Nephron (organoid): ENCODE measurements at regions not wholly inside any gene's neighbourhood (a gene's known extent, or its start where the extent isn't known, plus 50 kb on each side); places are given as distances from the start of the nearest gene placed in this dataset.
"Not testable (repeated sequence)": the region's sequence is repeated elsewhere in the genome, so short reads cannot be mapped to it uniquely, and the experiment has no call there.

Source experiments
- H3K27ac Mint-ChIP-seq, 3 experiments: 2 replicates each; pipeline ENCODE4 v1.8.0; 2020; ENCODE audit warnings: mixed read lengths in 3 of 3, mild to moderate bottlenecking in 2 of 3, moderate library complexity in 1 of 3
- H3K27me3 Mint-ChIP-seq: 2 replicates; pipeline ENCODE4 v1.8.0; 2021; ENCODE audit warnings: low read depth, mild to moderate bottlenecking, moderate library complexity, mixed read lengths
- H3K36me3 Mint-ChIP-seq: 2 replicates; pipeline ENCODE4 v1.8.0; 2020; ENCODE audit warnings: low read depth, mixed read lengths
- H3K4me1 Mint-ChIP-seq: 2 replicates; pipeline ENCODE4 v1.8.0; 2020; ENCODE audit warnings: mixed read lengths
- H3K4me3 Mint-ChIP-seq, 3 experiments: 2 replicates each; pipeline ENCODE4 v1.8.0; 2020; ENCODE audit warnings: mild to moderate bottlenecking in 3 of 3, mixed read lengths in 3 of 3, moderate library complexity in 2 of 3
- H3K9me3 Mint-ChIP-seq: 2 replicates; pipeline ENCODE4 v1.8.0; 2020; ENCODE audit warnings: mixed read lengths
- TF ChIP-seq, protein P1 (sequence below), 3 experiments: fragments of 200-600 bp; sonication (generic); IDR thresholded peaks; one replicate each; pipeline ENCODE4 v1.5.0; 2021; ENCODE audit warnings: antibody characterized with exemption in 3 of 3; ENCODE audit not compliant: unreplicated experiment in 3 of 3

DNA sequence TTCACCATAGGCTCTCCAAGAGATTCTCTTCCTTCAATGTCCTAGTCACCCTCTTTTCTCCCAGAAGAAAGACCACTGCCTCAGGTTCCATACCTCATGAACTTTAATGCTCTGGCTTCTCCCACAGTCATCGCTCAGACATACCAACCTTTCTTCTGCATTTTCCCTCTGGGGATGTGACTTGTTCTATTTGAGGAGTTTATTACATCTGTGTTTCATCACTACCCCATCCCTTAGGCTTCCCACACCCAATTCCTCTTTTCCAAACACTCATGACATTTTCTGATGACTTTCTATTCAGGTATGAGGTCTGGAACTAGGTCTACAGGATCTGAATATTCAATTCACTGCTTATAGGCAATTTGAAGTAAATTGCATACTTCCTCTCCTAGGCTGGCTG lies 298.6 kb upstream of the MAP2 start:
- Mint-ChIP-seq H3K27me3 (no peaks in the 10 kb centered on the region), H3K4me3 (no peak overlapping the region), H3K4me1 (no peaks in the 10 kb centered on the region), H3K9me3 (no peaks in the 10 kb centered on the region), H3K36me3 (no peaks in the 10 kb centered on the region), H3K27ac (no peak overlapping the region)
- TF ChIP-seq, protein P1, sequence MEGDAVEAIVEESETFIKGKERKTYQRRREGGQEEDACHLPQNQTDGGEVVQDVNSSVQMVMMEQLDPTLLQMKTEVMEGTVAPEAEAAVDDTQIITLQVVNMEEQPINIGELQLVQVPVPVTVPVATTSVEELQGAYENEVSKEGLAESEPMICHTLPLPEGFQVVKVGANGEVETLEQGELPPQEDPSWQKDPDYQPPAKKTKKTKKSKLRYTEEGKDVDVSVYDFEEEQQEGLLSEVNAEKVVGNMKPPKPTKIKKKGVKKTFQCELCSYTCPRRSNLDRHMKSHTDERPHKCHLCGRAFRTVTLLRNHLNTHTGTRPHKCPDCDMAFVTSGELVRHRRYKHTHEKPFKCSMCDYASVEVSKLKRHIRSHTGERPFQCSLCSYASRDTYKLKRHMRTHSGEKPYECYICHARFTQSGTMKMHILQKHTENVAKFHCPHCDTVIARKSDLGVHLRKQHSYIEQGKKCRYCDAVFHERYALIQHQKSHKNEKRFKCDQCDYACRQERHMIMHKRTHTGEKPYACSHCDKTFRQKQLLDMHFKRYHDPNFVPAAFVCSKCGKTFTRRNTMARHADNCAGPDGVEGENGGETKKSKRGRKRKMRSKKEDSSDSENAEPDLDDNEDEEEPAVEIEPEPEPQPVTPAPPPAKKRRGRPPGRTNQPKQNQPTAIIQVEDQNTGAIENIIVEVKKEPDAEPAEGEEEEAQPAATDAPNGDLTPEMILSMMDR (IDR thresholded peaks at IDR 0.05; ENCODE audit: unreplicated experiment in 3 of 3): no peak

DNA sequence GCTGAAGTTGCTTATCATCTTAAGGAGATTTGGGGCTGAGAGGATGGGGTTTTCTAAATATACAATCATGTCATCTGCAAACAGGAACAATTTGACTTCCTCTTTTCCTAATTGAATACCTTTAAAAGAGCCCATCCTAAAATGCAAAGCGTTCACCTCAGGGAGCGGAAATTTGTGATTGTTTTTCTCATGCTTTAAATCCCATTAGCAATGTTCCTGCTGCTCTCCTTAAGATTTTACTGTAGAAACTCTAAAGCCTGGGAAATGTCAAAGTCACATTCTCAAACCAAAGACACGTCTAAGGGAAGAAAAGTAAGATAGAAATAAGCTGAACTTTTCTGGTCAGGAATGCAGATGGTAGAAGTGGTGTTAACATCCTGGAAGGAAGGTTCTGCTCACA lies 285.8 kb upstream of the MAP2 start:
- Mint-ChIP-seq H3K4me1 (no peaks in the 10 kb centered on the region), H3K4me3 (no peak overlapping the region), H3K27ac (no peak overlapping the region), H3K27me3 (no peaks in the 10 kb centered on the region), H3K9me3 (no peaks in the 10 kb centered on the region), H3K36me3 (no peaks in the 10 kb centered on the region)
- TF ChIP-seq, protein P1 (IDR thresholded peaks at IDR 0.05; ENCODE audit: unreplicated experiment in 3 of 3): no peak

- H3K9me3 Mint-ChIP-seq: no peaks in the 10 kb centered on the region
- no peak overlapping the region for H3K27ac Mint-ChIP-seq
- H3K4me1 Mint-ChIP-seq: no peaks in the 10 kb centered on the region
- no peaks in the 10 kb centered on the region for H3K27me3 Mint-ChIP-seq
- TF ChIP-seq, protein P1 (IDR thresholded peaks at IDR 0.05; ENCODE audit: unreplicated experiment in 3 of 3): no peak
- H3K4me3 Mint-ChIP-seq: no peak overlapping the region
- no peaks in the 10 kb centered on the region for H3K36me3 Mint-ChIP-seq
Observed at GRCh38 chr2:209141142-209141541, 282.7 kb upstream of the MAP2 start.

- Mint-ChIP-seq H3K4me3 (no peak overlapping the region), H3K36me3 (no peaks in the 10 kb centered on the region), H3K4me1 (no peaks in the 10 kb centered on the region), H3K27ac (no peak overlapping the region), H3K9me3 (no peaks in the 10 kb centered on the region), H3K27me3 (no peaks in the 10 kb centered on the region)
- TF ChIP-seq, protein P1 (IDR thresholded peaks at IDR 0.05; ENCODE audit: unreplicated experiment in 3 of 3): no peak
Observed at GRCh38 chr2:209141818-209142217, 282.0 kb upstream of the MAP2 start.

GRCh38 chr2:209145220-209145691 lies 278.6 kb upstream of the MAP2 start:
- not testable (repeated sequence) for H3K4me3 Mint-ChIP-seq, H3K9me3 Mint-ChIP-seq, H3K4me1 Mint-ChIP-seq, H3K27me3 Mint-ChIP-seq, H3K27ac Mint-ChIP-seq, H3K36me3 Mint-ChIP-seq

DNA sequence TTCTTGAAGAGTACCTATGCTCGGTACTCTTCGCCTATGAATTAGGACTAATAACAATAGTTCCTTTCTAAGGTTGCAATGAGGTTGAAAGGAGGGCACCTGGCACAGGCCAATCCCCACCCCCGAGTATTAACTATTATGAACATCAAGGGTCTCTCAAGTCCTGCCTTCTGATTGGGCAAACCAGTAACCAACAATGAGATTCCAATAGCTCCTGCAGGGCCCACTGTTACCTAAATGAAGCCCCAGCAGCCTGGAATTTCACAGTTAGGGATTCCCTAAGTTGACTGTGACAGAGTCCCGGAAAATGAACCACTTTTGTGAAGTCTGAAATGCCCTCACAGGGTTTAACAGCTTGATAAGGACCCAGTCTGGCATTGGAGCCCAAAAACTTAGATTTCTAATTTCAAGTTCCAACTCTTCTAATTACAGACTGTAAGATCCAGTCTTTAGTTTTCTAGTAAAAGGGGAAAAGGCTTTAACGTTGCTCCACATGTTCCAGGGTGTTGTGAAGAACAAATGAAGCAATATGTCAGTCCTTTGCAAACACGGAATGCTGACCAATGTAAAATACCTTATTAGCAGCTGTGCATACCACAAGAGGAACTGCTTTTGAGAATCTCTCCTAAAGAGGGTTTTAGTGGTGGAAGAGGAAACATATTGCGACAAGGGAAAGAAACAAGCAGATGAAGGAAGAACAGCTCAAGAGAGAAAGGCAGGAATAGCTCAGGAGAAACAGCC lies 277.7 kb upstream of the MAP2 start:
- Mint-ChIP-seq H3K27me3 (no peaks in the 10 kb centered on the region), H3K9me3 (no peaks in the 10 kb centered on the region), H3K27ac (no peak overlapping the region), H3K36me3 (no peaks in the 10 kb centered on the region), H3K4me3 (no peak overlapping the region), H3K4me1 (no peaks in the 10 kb centered on the region)
- TF ChIP-seq, protein P1 (IDR thresholded peaks at IDR 0.05; ENCODE audit: unreplicated experiment in 3 of 3): no peak
